Kidney (tissue), 13 donors: ENCODE measurements at regions not wholly inside any gene's neighbourhood (a gene's known extent, or its start where the extent isn't known, plus 50 kb on each side); places are given as distances from the start of the nearest gene placed in this dataset.

Experiments
- DNase-seq, 5 donors: peaks; one replicate each; pipeline ENCODE4 v3.0.0-alpha.2; 2013 to 2020
- FAIRE-seq: peaks from 2 replicates; lab custom pipeline; 2012; peaks lifted over from hg19 to GRCh38; lab: Jason Lieb, UNC
- H3K27ac ChIP-seq, 2 donors: one replicate each; pipeline ENCODE4 v1.7.0; 2013; ENCODE audit warnings: low read depth in 2 of 2, low read length in 2 of 2, inconsistent platforms in 1 of 2
- H3K27me3 ChIP-seq: one replicate; pipeline ENCODE4 v1.7.1; 2013; ENCODE audit warnings: low read length, inconsistent platforms; ENCODE audit not compliant: control insufficient read depth, insufficient read depth
- H3K36me3 ChIP-seq, 3 donors: one replicate each; pipeline versions ENCODE4 v1.7.0 to v1.7.1; 2013; ENCODE audit warnings: low read length in 3 of 3, control low read depth in 1 of 3, inconsistent platforms in 1 of 3; ENCODE audit not compliant: insufficient read depth in 3 of 3, control insufficient read depth in 2 of 3
- H3K4me1 ChIP-seq, 3 donors: one replicate each; pipeline versions ENCODE4 v1.7.0 to v1.7.1; 2013; ENCODE audit warnings: low read length in 3 of 3, inconsistent platforms in 1 of 3, low read depth in 1 of 3; ENCODE audit not compliant: control insufficient read depth in 2 of 3, insufficient read depth in 2 of 3
- H3K4me3 ChIP-seq, 3 donors: one replicate each; pipeline versions ENCODE4 v1.7.0 to v1.8.1; 2013; ENCODE audit warnings: low read length in 3 of 3, control low read depth in 1 of 3, inconsistent platforms in 1 of 3
- H3K9ac ChIP-seq, 3 donors: one replicate each; pipeline versions ENCODE4 v1.7.0 to v1.7.1; 2013; ENCODE audit warnings: low read length in 3 of 3, control low read depth in 1 of 3, inconsistent platforms in 1 of 3
- H3K9me3 ChIP-seq, 3 donors: one replicate each; pipeline versions ENCODE4 v1.7.0 to v1.7.1; 2013; ENCODE audit warnings: low read length in 3 of 3, control low read depth in 1 of 3, inconsistent platforms in 1 of 3; ENCODE audit not compliant: control insufficient read depth in 2 of 3, insufficient read depth in 1 of 3
- intact Hi-C: fragments of 100-400 bp; cut with DNase I; formaldehyde crosslinking; loops from one replicate; pipeline ENCODE4 v1.11.1; 2022
- TF ChIP-seq, protein P1 (sequence below): IDR thresholded peaks from 3 replicates; pipeline ENCODE4 v1.5.1; 2012; ENCODE audit warnings: mild to moderate bottlenecking, moderate library complexity, borderline replicate concordance; ENCODE audit not compliant: insufficient read depth; ENCODE audit errors: extremely low read depth
- donor health status: control.
- donor health status: control.
- donor health status: control.
- donor health status: control.
- donor health status: control.
- donor health status: DM: yes; HTN: yes; CAD: no.
- donor health status: Normal renal cell carcinoma (clear cell type).

DNA sequence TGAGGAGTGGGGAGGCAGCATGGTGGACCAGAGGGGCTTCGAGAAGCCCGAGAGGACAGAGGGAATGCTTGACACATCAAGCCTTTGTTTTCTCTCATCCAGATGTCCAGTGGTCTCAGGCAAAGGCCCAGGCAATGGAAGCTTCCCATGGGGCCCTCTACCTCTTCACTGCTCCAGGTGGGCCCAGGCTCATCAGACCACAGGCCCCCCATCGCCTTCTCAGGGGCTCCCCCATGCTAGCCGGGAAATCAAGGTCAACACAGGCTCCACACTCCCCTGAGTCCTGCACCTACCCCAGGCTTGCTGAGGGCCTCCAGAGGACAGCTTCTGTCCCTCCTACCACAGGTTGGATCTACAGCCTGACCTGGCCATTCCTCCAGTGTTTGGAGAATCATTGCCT lies 157.5 kb downstream of the CHST1 start:
- no peak for FAIRE-seq
- H3K27ac ChIP-seq: no peak overlapping the region
- no peak overlapping the region for H3K9ac ChIP-seq
- no peaks in the 10 kb centered on the region for H3K36me3 ChIP-seq
- no peaks in the 10 kb centered on the region for H3K27me3 ChIP-seq
- H3K4me1 ChIP-seq: no peaks in the 10 kb centered on the region
- peaks cover 0 to 3% (median 3%) of the 10 kb centered on the region in 3 donors for H3K9me3 ChIP-seq
- TF ChIP-seq, protein P1, sequence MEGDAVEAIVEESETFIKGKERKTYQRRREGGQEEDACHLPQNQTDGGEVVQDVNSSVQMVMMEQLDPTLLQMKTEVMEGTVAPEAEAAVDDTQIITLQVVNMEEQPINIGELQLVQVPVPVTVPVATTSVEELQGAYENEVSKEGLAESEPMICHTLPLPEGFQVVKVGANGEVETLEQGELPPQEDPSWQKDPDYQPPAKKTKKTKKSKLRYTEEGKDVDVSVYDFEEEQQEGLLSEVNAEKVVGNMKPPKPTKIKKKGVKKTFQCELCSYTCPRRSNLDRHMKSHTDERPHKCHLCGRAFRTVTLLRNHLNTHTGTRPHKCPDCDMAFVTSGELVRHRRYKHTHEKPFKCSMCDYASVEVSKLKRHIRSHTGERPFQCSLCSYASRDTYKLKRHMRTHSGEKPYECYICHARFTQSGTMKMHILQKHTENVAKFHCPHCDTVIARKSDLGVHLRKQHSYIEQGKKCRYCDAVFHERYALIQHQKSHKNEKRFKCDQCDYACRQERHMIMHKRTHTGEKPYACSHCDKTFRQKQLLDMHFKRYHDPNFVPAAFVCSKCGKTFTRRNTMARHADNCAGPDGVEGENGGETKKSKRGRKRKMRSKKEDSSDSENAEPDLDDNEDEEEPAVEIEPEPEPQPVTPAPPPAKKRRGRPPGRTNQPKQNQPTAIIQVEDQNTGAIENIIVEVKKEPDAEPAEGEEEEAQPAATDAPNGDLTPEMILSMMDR: no peak
- intact Hi-C loops: no loop called here
- DNase-seq: peak in 1 of 5 donors; percentile 11
- no peak overlapping the region for H3K4me3 ChIP-seq

DNA sequence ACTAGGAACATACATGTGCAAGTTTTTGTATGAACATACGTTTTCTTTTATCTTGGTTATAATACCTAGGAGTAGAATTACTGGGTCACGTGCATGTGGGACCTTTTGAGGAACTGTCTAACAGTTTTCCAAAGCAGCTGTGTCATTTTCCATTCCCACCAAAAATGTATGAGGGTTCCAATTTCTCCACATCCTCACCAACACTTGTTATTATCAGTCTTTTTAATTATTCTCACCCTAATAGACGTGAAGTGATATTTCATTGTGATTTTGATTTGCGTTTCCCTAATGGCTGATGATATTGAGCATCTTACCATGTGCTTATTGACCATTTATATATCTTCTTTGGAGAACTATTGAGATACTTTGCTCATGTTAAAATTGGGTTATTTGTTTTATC lies 162.1 kb downstream of the CHST1 start:
- H3K9ac ChIP-seq: no peak overlapping the region
- no peak overlapping the region for H3K4me3 ChIP-seq
- H3K27ac ChIP-seq: no peak overlapping the region
- FAIRE-seq (no peak), DNase-seq (no peak)
- H3K4me1 ChIP-seq: no peaks in the 10 kb centered on the region
- no peaks in the 10 kb centered on the region for H3K27me3 ChIP-seq
- peaks cover 0 to 5% (median 3%) of the 10 kb centered on the region in 3 donors for H3K9me3 ChIP-seq
- H3K36me3 ChIP-seq: no peaks in the 10 kb centered on the region
- intact Hi-C loops: no loop called here
- TF ChIP-seq, protein P1: no peak

DNA sequence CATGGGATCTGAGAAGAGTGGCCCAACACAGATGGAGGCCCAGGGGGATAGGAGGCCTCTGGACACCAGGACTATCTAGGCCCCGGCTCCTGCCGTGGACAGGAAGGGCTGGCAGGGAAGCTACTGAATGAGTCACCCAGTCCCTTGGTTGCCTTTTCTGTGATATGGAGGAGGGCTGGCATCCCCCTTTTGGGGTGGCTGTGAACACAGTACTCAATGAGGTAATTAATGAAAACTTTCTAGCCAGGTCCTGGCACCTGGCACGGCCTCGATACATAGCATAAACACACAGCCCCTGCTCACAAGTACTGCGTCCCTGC lies 163.2 kb downstream of the CHST1 start:
- Histone ChIP-seq H3K9me3 (peaks cover 0 to 5% (median 3%) of the 10 kb centered on the region in 3 donors), H3K27me3 (no peaks in the 10 kb centered on the region), H3K36me3 (no peaks in the 10 kb centered on the region), H3K27ac (no peak overlapping the region), H3K4me1 (no peaks in the 10 kb centered on the region), H3K4me3 (no peak overlapping the region), H3K9ac (no peak overlapping the region)
- no peak for DNase-seq
- intact Hi-C loops: no loop called here
- TF ChIP-seq, protein P1: no peak
- no peak for FAIRE-seq

DNA sequence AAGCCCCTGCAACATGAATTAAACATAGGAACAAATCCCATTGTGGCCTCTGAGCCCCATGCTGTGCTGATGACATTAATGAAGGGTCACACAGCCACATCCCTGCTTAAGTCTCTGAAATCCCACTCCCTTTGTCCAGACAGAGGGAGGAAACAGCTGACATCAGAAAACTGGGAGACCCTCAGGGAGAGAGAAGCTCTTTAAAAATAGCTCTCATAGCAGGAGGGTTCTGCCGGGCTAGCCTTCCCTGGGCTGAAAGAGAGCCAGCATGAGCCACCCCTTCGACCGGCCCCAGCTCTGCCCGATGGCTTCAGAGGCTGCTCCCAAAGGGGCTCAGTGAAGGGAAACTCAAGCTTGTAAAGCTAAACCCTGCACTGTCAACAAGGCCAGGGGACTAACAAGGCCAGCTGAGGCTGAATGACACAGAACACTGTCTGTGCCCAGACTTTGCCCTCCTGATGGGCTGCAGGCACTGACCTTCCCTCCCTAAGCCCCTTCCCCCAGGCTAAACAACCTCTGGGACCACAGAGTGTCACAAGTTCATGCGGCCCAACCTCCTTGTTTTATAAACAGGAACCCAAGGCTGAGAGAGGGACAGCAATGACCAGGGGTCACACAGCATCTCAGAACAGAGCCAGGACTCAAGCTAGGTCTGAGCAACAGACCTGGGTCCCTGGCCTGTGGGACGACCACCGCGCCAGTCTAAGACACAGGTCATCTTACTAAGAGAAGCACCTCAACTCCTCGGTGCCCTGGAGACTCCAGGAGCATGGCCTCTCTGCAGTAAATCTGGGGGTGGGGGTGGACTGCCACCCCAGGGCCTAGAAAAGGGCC lies 163.8 kb downstream of the CHST1 start:
- FAIRE-seq (no peak), DNase-seq (peak in 3 of 5 donors; percentile 55 to 72 (median 72))
- Histone ChIP-seq H3K9ac (no peak overlapping the region), H3K4me3 (no peak overlapping the region), H3K4me1 (no peaks in the 10 kb centered on the region), H3K27ac (no peak overlapping the region), H3K36me3 (no peaks in the 10 kb centered on the region), H3K27me3 (no peaks in the 10 kb centered on the region), H3K9me3 (peaks cover 0 to 5% (median 3%) of the 10 kb centered on the region in 3 donors)
- intact Hi-C loops: no loop called here
- TF ChIP-seq, protein P1: no peak
